Esophagus squamous epithelium (tissue), 4 donors: ENCODE measurements at regions not wholly inside any gene's neighbourhood (a gene's known extent, or its start where the extent isn't known, plus 50 kb on each side); places are given as distances from the start of the nearest gene placed in this dataset.

ENCODE experiments used
- POLR2A ChIP-seq, 4 donors: fragments of 450-650 bp; IDR thresholded peaks; one replicate each; pipeline ENCODE4 v1.6.1; 2017; ENCODE audit warnings: antibody characterized with exemption in 4 of 4, mild to moderate bottlenecking in 4 of 4, moderate library complexity in 3 of 4
- TF ChIP-seq, protein P1 (sequence below), 6 experiments: fragments of 450-650 bp in 4 of 6; fragments of 200-600 bp in 2 of 6; sonication (generic) in 2 of 6; IDR thresholded peaks; one replicate each; pipeline ENCODE4 v1.5.1; 2016 to 2019; ENCODE audit warnings: antibody characterized with exemption in 6 of 6, mild to moderate bottlenecking in 4 of 6, moderate library complexity in 4 of 6

DNA sequence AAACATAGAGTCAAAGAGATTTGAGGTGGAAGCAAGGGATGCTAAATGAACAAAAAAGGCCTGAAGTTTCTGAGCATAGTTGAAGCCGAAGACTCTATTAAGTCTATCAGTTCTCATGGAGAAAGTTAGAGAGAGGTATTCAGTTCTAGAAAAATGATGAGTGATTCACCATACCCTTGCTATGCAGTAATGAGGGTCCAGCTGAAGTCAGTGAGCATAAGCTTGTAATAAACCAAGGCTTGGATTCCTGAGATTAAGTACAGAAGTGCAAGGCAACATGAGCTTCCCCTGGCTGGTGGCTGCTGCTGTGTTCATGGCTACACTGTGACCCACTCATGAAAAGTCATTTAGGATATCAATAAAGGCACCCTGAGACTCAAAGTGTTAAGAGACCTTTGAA is 129.7 kb upstream of the MTAP start:
- TF ChIP-seq, protein P1, sequence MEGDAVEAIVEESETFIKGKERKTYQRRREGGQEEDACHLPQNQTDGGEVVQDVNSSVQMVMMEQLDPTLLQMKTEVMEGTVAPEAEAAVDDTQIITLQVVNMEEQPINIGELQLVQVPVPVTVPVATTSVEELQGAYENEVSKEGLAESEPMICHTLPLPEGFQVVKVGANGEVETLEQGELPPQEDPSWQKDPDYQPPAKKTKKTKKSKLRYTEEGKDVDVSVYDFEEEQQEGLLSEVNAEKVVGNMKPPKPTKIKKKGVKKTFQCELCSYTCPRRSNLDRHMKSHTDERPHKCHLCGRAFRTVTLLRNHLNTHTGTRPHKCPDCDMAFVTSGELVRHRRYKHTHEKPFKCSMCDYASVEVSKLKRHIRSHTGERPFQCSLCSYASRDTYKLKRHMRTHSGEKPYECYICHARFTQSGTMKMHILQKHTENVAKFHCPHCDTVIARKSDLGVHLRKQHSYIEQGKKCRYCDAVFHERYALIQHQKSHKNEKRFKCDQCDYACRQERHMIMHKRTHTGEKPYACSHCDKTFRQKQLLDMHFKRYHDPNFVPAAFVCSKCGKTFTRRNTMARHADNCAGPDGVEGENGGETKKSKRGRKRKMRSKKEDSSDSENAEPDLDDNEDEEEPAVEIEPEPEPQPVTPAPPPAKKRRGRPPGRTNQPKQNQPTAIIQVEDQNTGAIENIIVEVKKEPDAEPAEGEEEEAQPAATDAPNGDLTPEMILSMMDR (IDR thresholded peaks at IDR 0.05), result no peak
- TF ChIP-seq POLR2A (IDR thresholded peaks at IDR 0.05), result no peak
